HepG2 (cell line): ENCODE measurements at regions not wholly inside any gene's neighbourhood (a gene's known extent, or its start where the extent isn't known, plus 50 kb on each side); places are given as distances from the start of the nearest gene placed in this dataset.

Experiments used
- ATAC-seq: fragments of 200-7000 bp; cut with Tn5 transposase; 3 replicates; pipeline ENCODE4 v1.9.1; 2020; ENCODE audit warnings: mild to moderate bottlenecking, moderate library complexity
- BruUV-seq: library from RNA; stranded (reverse); fragments of 400-500 nt; replicated peaks from 2 replicates; lab custom pipeline; 2021; lab: Mats Ljungman, UMichigan
- CTCF ChIA-PET: fragments of 300-600 bp; formaldehyde crosslinking; extraction: SDS; loops from one replicate; lab custom pipeline; 2021; ENCODE audit warnings: low total read pairs, inconsistent platforms, low intra/inter-chr PET ratio; lab: Yijun Ruan, JAX
- POLR2A ChIA-PET: fragments of 350-600 bp; sonication (Branson Sonifier 250); formaldehyde crosslinking; loops from one replicate; lab custom pipeline; 2020; ENCODE audit warnings: antibody characterized with exemption, inconsistent platforms; lab: Yijun Ruan, JAX
- DNase-seq: peaks from one replicate; pipeline ENCODE4 v3.0.0-alpha.2; 2015; ENCODE audit warnings: low spot score
- FAIRE-seq: peaks from 3 replicates; lab custom pipeline; 2011; peaks lifted over from hg19 to GRCh38; lab: Jason Lieb, UNC
- H2AFZ ChIP-seq: one replicate; pipeline ENCODE4 v1.6.1; 2011; ENCODE audit warnings: low read length, inconsistent platforms
- H3K27ac ChIP-seq: fragments of 300-600 bp; 3 replicates; pipeline ENCODE4 v1.8.0; 2011; ENCODE audit warnings: mixed run types, mild to moderate bottlenecking, mixed read lengths, low read length, inconsistent platforms; ENCODE audit not compliant: insufficient read depth; ENCODE audit errors: extremely low read length
- H3K27me3 ChIP-seq, 2 experiments: fragments of 200-600 bp in 1 of 2; 2 replicates in 1 of 2; 3 replicates in 1 of 2; pipeline versions ENCODE4 v1.6.0 to v1.8.0; 2011; ENCODE audit warnings: low read length in 2 of 2, mild to moderate bottlenecking in 2 of 2, moderate library complexity in 2 of 2, inconsistent platforms in 1 of 2; ENCODE audit not compliant: insufficient read depth in 2 of 2, control insufficient read depth in 1 of 2
- H3K36me3 ChIP-seq, 2 experiments: fragments of 200-600 bp in 1 of 2; replicated peaks in 1 of 2; 2 replicates in 1 of 2; 3 replicates in 1 of 2; pipeline versions ENCODE4 v1.5.1 to v1.8.0; 2011; ENCODE audit warnings: low read length in 2 of 2, inconsistent platforms in 1 of 2; ENCODE audit not compliant: insufficient read depth in 2 of 2, control insufficient read depth in 1 of 2
- H3K4me1 ChIP-seq: 2 replicates; pipeline ENCODE4 v1.5.1; 2012; ENCODE audit warnings: low read length, inconsistent platforms; ENCODE audit not compliant: insufficient read depth
- H3K4me2 ChIP-seq: 2 replicates; pipeline ENCODE4 v1.6.0; 2011; ENCODE audit warnings: low read depth, low read length, inconsistent platforms
- H3K4me3 ChIP-seq, 3 experiments: fragments of 200-600 bp in 1 of 3; sonication (generic), shearing (Covaris generic) in 1 of 3; replicated peaks in 1 of 3; 2 replicates each; pipeline ENCODE4 v1.5.1; 2011 to 2016; ENCODE audit warnings: low read length in 3 of 3, inconsistent platforms in 2 of 3, low read depth in 2 of 3, mild to moderate bottlenecking in 2 of 3, control low read depth in 1 of 3, mixed read lengths in 1 of 3; ENCODE audit not compliant: insufficient read depth in 1 of 3
- H3K79me2 ChIP-seq: one replicate; pipeline ENCODE4 v1.6.1; 2011; ENCODE audit warnings: low read length, inconsistent platforms; ENCODE audit not compliant: insufficient read depth
- H3K9ac ChIP-seq: 2 replicates; pipeline ENCODE4 v1.6.0; 2011; ENCODE audit warnings: mild to moderate bottlenecking, low read depth, low read length, inconsistent platforms; ENCODE audit not compliant: insufficient read depth
- H3K9me3 ChIP-seq: 2 replicates; pipeline ENCODE4 v1.5.1; 2012; ENCODE audit warnings: mild to moderate bottlenecking, low read length
- H4K20me1 ChIP-seq: 2 replicates; pipeline ENCODE4 v1.6.0; 2011; ENCODE audit warnings: inconsistent platforms, mild to moderate bottlenecking, low read length, moderate library complexity; ENCODE audit not compliant: insufficient read depth
- CHCHD3 ChIP-seq: sonication (generic); formaldehyde crosslinking; IDR thresholded peaks from 2 replicates; pipeline ENCODE4 v1.8.0; 2022; ENCODE audit warnings: mild to moderate bottlenecking, missing genetic modification reagents, moderate library complexity
- DMAP1 ChIP-seq: IDR thresholded peaks from 2 replicates; pipeline ENCODE4 v1.6.1; 2016
- MAFF ChIP-seq: IDR thresholded peaks from 2 replicates; pipeline ENCODE4 v1.6.1; 2011; ENCODE audit warnings: low read depth, low read length, improper control_type of control experiment
- MAFK ChIP-seq, 2 experiments: IDR thresholded peaks in 1 of 2; conservative IDR thresholded peaks in 1 of 2; 2 replicates each; pipeline ENCODE4 v1.6.1; 2011; ENCODE audit warnings: improper control_type of control experiment in 2 of 2, low read length in 2 of 2
- PAWR ChIP-seq: sonication (generic); formaldehyde crosslinking; IDR thresholded peaks from 2 replicates; pipeline ENCODE4 v1.4.0; 2020; ENCODE audit warnings: missing genetic modification reagents, mild to moderate bottlenecking, borderline replicate concordance
- PAX8 ChIP-seq: sonication (generic); formaldehyde crosslinking; IDR thresholded peaks from 2 replicates; pipeline ENCODE4 v1.8.0; 2022; ENCODE audit warnings: mild to moderate bottlenecking, missing genetic modification reagents, borderline replicate concordance
- RBM22 ChIP-seq: fragments of 200-400 bp; formaldehyde crosslinking; optimal IDR thresholded peaks from 2 replicates; pipeline ENCODE3; 2017; ENCODE audit warnings: mild to moderate bottlenecking, low read length, moderate library complexity
- YEATS2 ChIP-seq: sonication (generic); formaldehyde crosslinking; IDR thresholded peaks from 2 replicates; pipeline ENCODE4 v1.4.0; 2020; ENCODE audit warnings: missing genetic modification reagents, borderline replicate concordance
- WGBS: methylation state at CpG from one replicate; pipeline ENCODE4 v1.1.6; 2017; ENCODE audit warnings: low lambda C conversion rate; 5-methylcytosine and 5-hydroxymethylcytosine counted together
- in situ Hi-C: cut with HindIII; loops from 2 replicates; pipeline ENCODE4 v1.10.0; 2017; ENCODE audit warnings: low pct_unique_long_range_greater_than_20kb; ENCODE audit not compliant: extremely low pct_ligation_motif_present
- intact Hi-C: fragments of 100-400 bp; cut with micrococcal nuclease; formaldehyde crosslinking; loops from one replicate; pipeline ENCODE4 v1.10.0; 2022; ENCODE audit not compliant: unreplicated experiment
- TF ChIP-seq, protein P1 (sequence below), 2 experiments: sonication (generic) in 1 of 2; formaldehyde crosslinking in 1 of 2; IDR thresholded peaks; 2 replicates each; pipeline versions ENCODE4 v1.4.0 to v1.6.1; 2016 to 2020; ENCODE audit warnings: borderline replicate concordance in 1 of 2, low read depth in 1 of 2, mild to moderate bottlenecking in 1 of 2, missing genetic modification reagents in 1 of 2
- TF ChIP-seq, protein P2 (sequence below): sonication (generic); formaldehyde crosslinking; conservative IDR thresholded peaks from 2 replicates; pipeline ENCODE4 v1.4.0; 2020; ENCODE audit warnings: missing genetic modification reagents
- TF ChIP-seq, protein P3 (sequence below): sonication (generic); formaldehyde crosslinking; IDR thresholded peaks from 2 replicates; pipeline ENCODE4 v1.8.0; 2022; ENCODE audit warnings: mild to moderate bottlenecking, missing genetic modification reagents, borderline replicate concordance

DNA sequence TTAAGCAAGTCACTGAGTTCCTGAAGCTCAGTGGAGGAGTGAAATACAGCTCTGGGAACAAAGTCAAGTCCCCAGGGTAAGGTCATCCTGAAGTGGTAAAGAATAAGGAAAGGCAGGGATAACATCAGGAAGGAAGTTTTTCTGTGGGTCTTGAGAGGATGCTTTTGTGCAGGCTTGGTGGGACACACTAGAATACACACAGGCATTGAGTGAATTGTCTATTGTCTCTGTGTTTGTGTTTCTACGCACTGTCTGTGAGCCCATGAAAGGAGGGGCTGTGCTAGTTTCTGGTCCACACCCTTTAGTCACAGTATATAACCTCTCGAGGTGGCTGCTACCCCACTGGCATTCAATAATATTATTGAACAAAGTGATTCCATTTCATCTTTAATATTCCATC is 95.8 kb upstream of the ABCB5 start (continued):
- TF ChIP-seq, protein P1, sequence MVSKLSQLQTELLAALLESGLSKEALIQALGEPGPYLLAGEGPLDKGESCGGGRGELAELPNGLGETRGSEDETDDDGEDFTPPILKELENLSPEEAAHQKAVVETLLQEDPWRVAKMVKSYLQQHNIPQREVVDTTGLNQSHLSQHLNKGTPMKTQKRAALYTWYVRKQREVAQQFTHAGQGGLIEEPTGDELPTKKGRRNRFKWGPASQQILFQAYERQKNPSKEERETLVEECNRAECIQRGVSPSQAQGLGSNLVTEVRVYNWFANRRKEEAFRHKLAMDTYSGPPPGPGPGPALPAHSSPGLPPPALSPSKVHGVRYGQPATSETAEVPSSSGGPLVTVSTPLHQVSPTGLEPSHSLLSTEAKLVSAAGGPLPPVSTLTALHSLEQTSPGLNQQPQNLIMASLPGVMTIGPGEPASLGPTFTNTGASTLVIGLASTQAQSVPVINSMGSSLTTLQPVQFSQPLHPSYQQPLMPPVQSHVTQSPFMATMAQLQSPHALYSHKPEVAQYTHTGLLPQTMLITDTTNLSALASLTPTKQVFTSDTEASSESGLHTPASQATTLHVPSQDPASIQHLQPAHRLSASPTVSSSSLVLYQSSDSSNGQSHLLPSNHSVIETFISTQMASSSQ (IDR thresholded peaks at IDR 0.05; ENCODE audit: low read depth): no peak
- TF ChIP-seq, protein P1 (CRISPR knock-in tag; IDR thresholded peaks at IDR 0.05; ENCODE audit: borderline replicate concordance): no peak
- TF ChIP-seq PAX8 (CRISPR knock-in tag): no peak
- TF ChIP-seq RBM22: no peak
- TF ChIP-seq YEATS2 (CRISPR knock-in tag): no peak
- TF ChIP-seq, protein P2, sequence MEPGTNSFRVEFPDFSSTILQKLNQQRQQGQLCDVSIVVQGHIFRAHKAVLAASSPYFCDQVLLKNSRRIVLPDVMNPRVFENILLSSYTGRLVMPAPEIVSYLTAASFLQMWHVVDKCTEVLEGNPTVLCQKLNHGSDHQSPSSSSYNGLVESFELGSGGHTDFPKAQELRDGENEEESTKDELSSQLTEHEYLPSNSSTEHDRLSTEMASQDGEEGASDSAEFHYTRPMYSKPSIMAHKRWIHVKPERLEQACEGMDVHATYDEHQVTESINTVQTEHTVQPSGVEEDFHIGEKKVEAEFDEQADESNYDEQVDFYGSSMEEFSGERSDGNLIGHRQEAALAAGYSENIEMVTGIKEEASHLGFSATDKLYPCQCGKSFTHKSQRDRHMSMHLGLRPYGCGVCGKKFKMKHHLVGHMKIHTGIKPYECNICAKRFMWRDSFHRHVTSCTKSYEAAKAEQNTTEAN (CRISPR knock-in tag): no peak
- no peak for TF ChIP-seq DMAP1 (CRISPR knock-in tag)
- no peak for TF ChIP-seq PAWR (CRISPR knock-in tag)
- TF ChIP-seq CHCHD3: no peak

DNA sequence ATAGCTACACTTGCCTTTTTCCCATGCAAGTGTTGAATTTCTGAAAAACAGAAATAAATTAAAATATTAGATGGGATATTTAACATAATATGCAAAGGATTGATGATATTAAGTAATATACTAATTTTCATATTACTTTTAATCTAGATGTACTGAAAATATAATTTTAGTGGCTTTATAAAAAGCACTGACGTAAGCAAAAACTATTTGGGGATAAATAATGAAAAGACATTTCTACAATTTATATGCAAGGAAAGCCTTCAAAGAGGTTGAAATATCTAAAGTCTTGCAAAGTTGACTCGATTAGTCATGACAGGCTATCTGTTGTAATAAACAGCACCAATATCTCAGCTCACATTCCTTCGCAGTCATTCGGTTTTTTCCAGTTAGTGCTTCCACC is 94.9 kb upstream of the ABCB5 start:
- H3K9me3 ChIP-seq: no peaks in the 10 kb centered on the region; the same call in 1 of the 2 replicates
- CTCF ChIA-PET: no interaction called here
- H3K4me3 ChIP-seq: no peak overlapping the region
- H2AFZ ChIP-seq: no peak overlapping the region
- no peak overlapping the region for H3K9ac ChIP-seq
- H3K4me2 ChIP-seq: no peak overlapping the region
- intact Hi-C loops: no loop called here
- no TSS peak for BruUV-seq
- TF ChIP-seq MAFF: peak; percentile 54
- TF ChIP-seq, protein P3, sequence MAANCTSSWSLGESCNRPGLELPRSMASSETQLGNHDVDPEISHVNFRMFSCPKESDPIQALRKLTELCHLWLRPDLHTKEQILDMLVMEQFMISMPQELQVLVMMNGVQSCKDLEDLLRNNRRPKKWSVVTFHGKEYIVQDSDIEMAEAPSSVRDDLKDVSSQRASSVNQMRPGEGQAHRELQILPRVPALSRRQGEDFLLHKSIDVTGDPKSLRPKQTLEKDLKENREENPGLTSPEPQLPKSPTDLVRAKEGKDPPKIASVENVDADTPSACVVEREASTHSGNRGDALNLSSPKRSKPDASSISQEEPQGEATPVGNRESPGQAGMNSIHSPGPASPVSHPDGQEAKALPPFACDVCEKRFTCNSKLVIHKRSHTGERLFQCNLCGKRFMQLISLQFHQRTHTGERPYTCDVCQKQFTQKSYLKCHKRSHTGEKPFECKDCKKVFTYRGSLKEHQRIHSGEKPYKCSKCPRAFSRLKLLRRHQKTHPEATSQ (CRISPR knock-in tag): no peak
- TF ChIP-seq MAFK (conservative IDR thresholded peaks at IDR 0.05 in 1 of 2, IDR thresholded peaks at IDR 0.05 in 1 of 2; ENCODE audit: low read length in 2 of 2): peak in 1 of 2 experiments; percentile 85; a peak in 2 of 4 replicates
- TF ChIP-seq, all 625 proteins: peak for 2
- 30% methylated on average over 4 of the region's 4 CpGs for WGBS
- H3K27me3 ChIP-seq: no peaks in the 10 kb centered on the region
- POLR2A ChIA-PET: no interaction called here
- no peaks in the 10 kb centered on the region for H4K20me1 ChIP-seq
- in situ Hi-C loops: no loop called here
- no peaks in the 10 kb centered on the region for H3K79me2 ChIP-seq
- DNase-seq (no peak), ATAC-seq (no peak), FAIRE-seq (no peak)
- no peak overlapping the region for H3K27ac ChIP-seq
- no peaks in the 10 kb centered on the region for H3K36me3 ChIP-seq
- H3K4me1 ChIP-seq: no peaks in the 10 kb centered on the region
